ENCODE measurements at regions not wholly inside any gene's neighbourhood (a gene's known extent, or its start where the extent isn't known, plus 50 kb on each side); places are given as distances from the start of the nearest gene placed in this dataset.
"Not testable (repeated sequence)": the region's sequence is repeated elsewhere in the genome, so short reads cannot be mapped to it uniquely, and the experiment has no call there.

- not testable (repeated sequence) for TF ChIP-seq POLR2A, CTCF (IDR thresholded peaks at IDR 0.05)
Measured at GRCh38 chr4:22598113-22599047, 82.5 kb upstream of the ADGRA3 start.
